Thoracic aorta (tissue), 2 donors: ENCODE measurements at regions not wholly inside any gene's neighbourhood (a gene's known extent, or its start where the extent isn't known, plus 50 kb on each side); places are given as distances from the start of the nearest gene placed in this dataset.

Experiments used
- ATAC-seq: fragments of 150-250 bp; one replicate; pipeline ENCODE4 v1.8.0; 2017; ENCODE audit warnings: low read depth; ENCODE audit not compliant: insufficient number of reproducible peaks, low FRiP score
- DNase-seq: peaks from one replicate; pipeline ENCODE4 v3.0.0-alpha.2; 2020; ENCODE audit warnings: low spot score
- H3K27ac ChIP-seq, 2 donors: fragments of 200-600 bp; sonication (generic); 1 replicate in 1 of 2; 2 replicates in 1 of 2; pipeline ENCODE4 v1.5.1; 2016; ENCODE audit warnings: mild to moderate bottlenecking in 2 of 2, moderate library complexity in 2 of 2
- H3K27me3 ChIP-seq: fragments of 200-600 bp; sonication (generic); replicated peaks from 2 replicates; pipeline ENCODE4 v1.6.0; 2016; ENCODE audit warnings: mild to moderate bottlenecking; ENCODE audit not compliant: insufficient read depth
- H3K36me3 ChIP-seq: fragments of 200-600 bp; sonication (generic); one replicate; pipeline ENCODE4 v1.5.1; 2016
- H3K4me1 ChIP-seq, 2 donors: fragments of 200-600 bp; sonication (generic); 1 replicate in 1 of 2; 2 replicates in 1 of 2; pipeline versions ENCODE4 v1.5.1 to v1.6.0; 2016; ENCODE audit warnings: low read depth in 2 of 2, mild to moderate bottlenecking in 1 of 2; ENCODE audit not compliant: control insufficient read depth in 1 of 2
- H3K4me3 ChIP-seq: fragments of 200-600 bp; sonication (generic); 2 replicates; pipeline ENCODE4 v1.5.1; 2016; ENCODE audit warnings: mild to moderate bottlenecking
- H3K9me3 ChIP-seq: fragments of 200-600 bp; sonication (generic); 2 replicates; pipeline ENCODE4 v1.5.1; 2016
- CTCF ChIP-seq: fragments of 200-600 bp; sonication (generic); IDR thresholded peaks from one replicate; pipeline ENCODE4 v1.5.1; 2019; ENCODE audit warnings: antibody characterized with exemption

GRCh38 chr13:79716191-79716590 lies 235.2 kb downstream of the NDFIP2 start:
- no peaks in the 10 kb centered on the region for H3K9me3 ChIP-seq
- no peaks in the 10 kb centered on the region for H3K27me3 ChIP-seq
- no peak overlapping the region for H3K4me3 ChIP-seq
- H3K36me3 ChIP-seq: no peaks in the 10 kb centered on the region
- H3K27ac ChIP-seq: no peak overlapping the region
- ATAC-seq: no peak
- H3K4me1 ChIP-seq: no peaks in the 10 kb centered on the region
- no peak for DNase-seq
- no peak for TF ChIP-seq CTCF

GRCh38 chr13:79711631-79712030 lies 230.7 kb downstream of the NDFIP2 start:
- no peak overlapping the region for H3K4me3 ChIP-seq
- TF ChIP-seq CTCF: no peak
- H3K27ac ChIP-seq: no peak overlapping the region
- no peaks in the 10 kb centered on the region for H3K36me3 ChIP-seq
- no peaks in the 10 kb centered on the region for H3K27me3 ChIP-seq
- no peak for ATAC-seq
- peaks cover 0 to 4% of the 10 kb centered on the region in 2 donors for H3K4me1 ChIP-seq
- no peaks in the 10 kb centered on the region for H3K9me3 ChIP-seq
- DNase-seq: no peak

- H3K4me1 ChIP-seq: peaks cover 0 to 4% of the 10 kb centered on the region in 2 donors
- DNase-seq (no peak), ATAC-seq (no peak)
- no peak overlapping the region for H3K4me3 ChIP-seq
- no peaks in the 10 kb centered on the region for H3K9me3 ChIP-seq
- TF ChIP-seq CTCF: no peak
- no peak overlapping the region for H3K27ac ChIP-seq
- H3K27me3 ChIP-seq: no peaks in the 10 kb centered on the region
- H3K36me3 ChIP-seq: no peaks in the 10 kb centered on the region
Observed at GRCh38 chr13:79710376-79710775, 229.4 kb downstream of the NDFIP2 start.

- Histone ChIP-seq H3K27me3 (no peaks in the 10 kb centered on the region), H3K9me3 (no peaks in the 10 kb centered on the region), H3K36me3 (no peaks in the 10 kb centered on the region), H3K4me1 (peaks cover 0 to 4% of the 10 kb centered on the region in 2 donors), H3K27ac (no peak overlapping the region), H3K4me3 (no peak overlapping the region)
- ATAC-seq (no peak), DNase-seq (no peak)
- TF ChIP-seq CTCF: no peak
Observed at GRCh38 chr13:79709471-79709870, 228.5 kb downstream of the NDFIP2 start.

- no peak for ATAC-seq
- H3K27ac ChIP-seq: no peak overlapping the region
- no peak for DNase-seq
- TF ChIP-seq CTCF: no peak
- no peak overlapping the region for H3K4me3 ChIP-seq
- H3K9me3 ChIP-seq: no peaks in the 10 kb centered on the region
- H3K36me3 ChIP-seq: no peaks in the 10 kb centered on the region
- H3K27me3 ChIP-seq: no peaks in the 10 kb centered on the region
- no peaks in the 10 kb centered on the region for H3K4me1 ChIP-seq
Observed at GRCh38 chr13:79703772-79704171, 222.8 kb downstream of the NDFIP2 start.
